ENCODE measurements at regions not wholly inside any gene's neighbourhood (a gene's known extent, or its start where the extent isn't known, plus 50 kb on each side); places are given as distances from the start of the nearest gene placed in this dataset.
A peak's percentile ranks its signal among the peaks of the same experiment; 100 is the strongest.
"Not testable (repeated sequence)": the region's sequence is repeated elsewhere in the genome, so short reads cannot be mapped to it uniquely, and the experiment has no call there.

GRCh38 chr20:40882152-40882551 is 146.5 kb upstream of the TOP1 start:
- Histone ChIP-seq H3K27ac (no peak overlapping the region), H3K27me3 (no peaks in the 10 kb centered on the region), H3K4me1 (no peaks in the 10 kb centered on the region), H3K4me3 (no peak overlapping the region), H3K36me3 (no peaks in the 10 kb centered on the region), H3K9me3 (peaks cover 0 to 16% of the 10 kb centered on the region in 2 donors)
- intact Hi-C loops (cut with DNase I; ENCODE audit: low total_unique reads) = no loop called here
- TF ChIP-seq POLR2AphosphoS5 (IDR thresholded peaks at IDR 0.05) = no peak
- TF ChIP-seq, protein P1, sequence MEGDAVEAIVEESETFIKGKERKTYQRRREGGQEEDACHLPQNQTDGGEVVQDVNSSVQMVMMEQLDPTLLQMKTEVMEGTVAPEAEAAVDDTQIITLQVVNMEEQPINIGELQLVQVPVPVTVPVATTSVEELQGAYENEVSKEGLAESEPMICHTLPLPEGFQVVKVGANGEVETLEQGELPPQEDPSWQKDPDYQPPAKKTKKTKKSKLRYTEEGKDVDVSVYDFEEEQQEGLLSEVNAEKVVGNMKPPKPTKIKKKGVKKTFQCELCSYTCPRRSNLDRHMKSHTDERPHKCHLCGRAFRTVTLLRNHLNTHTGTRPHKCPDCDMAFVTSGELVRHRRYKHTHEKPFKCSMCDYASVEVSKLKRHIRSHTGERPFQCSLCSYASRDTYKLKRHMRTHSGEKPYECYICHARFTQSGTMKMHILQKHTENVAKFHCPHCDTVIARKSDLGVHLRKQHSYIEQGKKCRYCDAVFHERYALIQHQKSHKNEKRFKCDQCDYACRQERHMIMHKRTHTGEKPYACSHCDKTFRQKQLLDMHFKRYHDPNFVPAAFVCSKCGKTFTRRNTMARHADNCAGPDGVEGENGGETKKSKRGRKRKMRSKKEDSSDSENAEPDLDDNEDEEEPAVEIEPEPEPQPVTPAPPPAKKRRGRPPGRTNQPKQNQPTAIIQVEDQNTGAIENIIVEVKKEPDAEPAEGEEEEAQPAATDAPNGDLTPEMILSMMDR (IDR thresholded peaks at IDR 0.05) = no peak
- TF ChIP-seq POLR2A (IDR thresholded peaks at IDR 0.05) = no peak
- DNase-seq (ENCODE audit: low spot score in 2 of 2) = no peak

GRCh38 chr20:40883097-40883496 is 145.5 kb upstream of the TOP1 start:
- no peaks in the 10 kb centered on the region for H3K4me1 ChIP-seq
- intact Hi-C loops (cut with DNase I; ENCODE audit: low total_unique reads) = no loop called here
- H3K9me3 ChIP-seq = peaks cover 0 to 16% of the 10 kb centered on the region in 2 donors
- no peak overlapping the region for H3K27ac ChIP-seq
- no peak for DNase-seq (ENCODE audit: low spot score in 2 of 2)
- H3K36me3 ChIP-seq = no peaks in the 10 kb centered on the region
- no peak overlapping the region for H3K4me3 ChIP-seq
- H3K27me3 ChIP-seq = no peaks in the 10 kb centered on the region
- TF ChIP-seq, protein P1 (IDR thresholded peaks at IDR 0.05) = no peak
- no peak for TF ChIP-seq POLR2AphosphoS5 (IDR thresholded peaks at IDR 0.05)
- no peak for TF ChIP-seq POLR2A (IDR thresholded peaks at IDR 0.05)

- H3K27ac ChIP-seq = peak overlapping the region in 1 of 2 donors; percentile 18
- H3K4me3 ChIP-seq = no peak overlapping the region
- DNase-seq (ENCODE audit: low spot score in 2 of 2) = peak in 1 of 2 donors; percentile 37
- no peak for TF ChIP-seq POLR2AphosphoS5 (IDR thresholded peaks at IDR 0.05)
- no peak for TF ChIP-seq POLR2A (IDR thresholded peaks at IDR 0.05)
- TF ChIP-seq, protein P1 (IDR thresholded peaks at IDR 0.05) = no peak
- H3K4me1 ChIP-seq = no peaks in the 10 kb centered on the region
- no peaks in the 10 kb centered on the region for H3K27me3 ChIP-seq
- no peaks in the 10 kb centered on the region for H3K36me3 ChIP-seq
- intact Hi-C loops (cut with DNase I; ENCODE audit: low total_unique reads) = no loop called here
- H3K9me3 ChIP-seq = no peaks in the 10 kb centered on the region
Measured at GRCh38 chr20:40887105-40887504, 141.5 kb upstream of the TOP1 start.

GRCh38 chr20:40889266-40889665 is 139.4 kb upstream of the TOP1 start:
- DNase-seq (ENCODE audit: low spot score in 2 of 2); H3K4me1 ChIP-seq; intact Hi-C loops (cut with DNase I; ENCODE audit: low total_unique reads); H3K4me3 ChIP-seq; H3K27ac ChIP-seq; H3K27me3 ChIP-seq; H3K36me3 ChIP-seq; H3K9me3 ChIP-seq: not testable (repeated sequence)

DNA sequence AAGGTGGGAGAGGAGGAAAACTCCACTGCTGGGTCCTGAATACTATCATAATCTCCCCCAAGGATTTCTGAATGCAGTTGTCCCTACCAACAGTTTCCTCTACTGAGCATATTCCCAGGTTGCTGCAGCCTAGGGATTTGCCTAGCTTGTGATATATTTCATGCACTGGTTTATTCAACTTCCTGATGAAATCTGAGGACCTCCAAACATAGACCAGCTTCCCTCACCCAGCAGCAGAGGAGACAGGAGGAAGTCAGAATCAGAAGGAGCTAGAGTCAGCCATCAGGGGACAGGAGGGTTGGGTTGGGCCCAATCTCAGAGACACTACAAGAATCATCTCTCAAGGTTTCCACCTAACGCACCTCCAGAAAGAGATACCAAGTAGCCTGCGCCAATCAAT is 138.4 kb upstream of the TOP1 start:
- H3K27ac ChIP-seq = no peak overlapping the region
- no peak for DNase-seq (ENCODE audit: low spot score in 2 of 2)
- no peak for TF ChIP-seq POLR2AphosphoS5 (IDR thresholded peaks at IDR 0.05)
- TF ChIP-seq, protein P1 (IDR thresholded peaks at IDR 0.05) = no peak
- no peak for TF ChIP-seq POLR2A (IDR thresholded peaks at IDR 0.05)
- H3K9me3 ChIP-seq = no peaks in the 10 kb centered on the region
- intact Hi-C loops (cut with DNase I; ENCODE audit: low total_unique reads) = no loop called here
- H3K27me3 ChIP-seq = no peaks in the 10 kb centered on the region
- no peaks in the 10 kb centered on the region for H3K4me1 ChIP-seq
- no peak overlapping the region for H3K4me3 ChIP-seq
- H3K36me3 ChIP-seq = no peaks in the 10 kb centered on the region

- H3K27me3 ChIP-seq = no peaks in the 10 kb centered on the region
- intact Hi-C loops (cut with DNase I; ENCODE audit: low total_unique reads) = no loop called here
- no peaks in the 10 kb centered on the region for H3K36me3 ChIP-seq
- no peaks in the 10 kb centered on the region for H3K9me3 ChIP-seq
- H3K27ac ChIP-seq = no peak overlapping the region
- no peaks in the 10 kb centered on the region for H3K4me1 ChIP-seq
- no peak overlapping the region for H3K4me3 ChIP-seq
- TF ChIP-seq, protein P1 (IDR thresholded peaks at IDR 0.05) = no peak
- no peak for TF ChIP-seq POLR2AphosphoS5 (IDR thresholded peaks at IDR 0.05)
- TF ChIP-seq POLR2A (IDR thresholded peaks at IDR 0.05) = no peak
- DNase-seq (ENCODE audit: low spot score in 2 of 2) = no peak
Measured at GRCh38 chr20:40890635-40891034, 138.0 kb upstream of the TOP1 start.

Data from breast epithelium (tissue), 4 donors.